HUES6 (cell line): ENCODE measurements at regions not wholly inside any gene's neighbourhood (a gene's known extent, or its start where the extent isn't known, plus 50 kb on each side); places are given as distances from the start of the nearest gene placed in this dataset.

Experiments
- H3K27ac ChIP-seq: 2 replicates; pipeline ENCODE4 v1.7.0; 2013; ENCODE audit warnings: low read depth, mild to moderate bottlenecking, low read length, inconsistent platforms
- H3K27me3 ChIP-seq: 2 replicates; pipeline ENCODE4 v1.6.1; 2013; ENCODE audit warnings: low read length; ENCODE audit not compliant: control insufficient read depth, insufficient read depth
- H3K36me3 ChIP-seq: 2 replicates; pipeline ENCODE4 v1.6.1; 2013; ENCODE audit warnings: low read length; ENCODE audit not compliant: control insufficient read depth, insufficient read depth
- H3K4me1 ChIP-seq: 2 replicates; pipeline ENCODE4 v1.6.1; 2013; ENCODE audit warnings: low read length; ENCODE audit not compliant: control insufficient read depth, insufficient read depth
- H3K4me3 ChIP-seq: 2 replicates; pipeline ENCODE4 v1.5.1; 2013; ENCODE audit warnings: low read depth, low read length
- H3K9ac ChIP-seq: one replicate; pipeline ENCODE4 v1.6.1; 2013; ENCODE audit warnings: mild to moderate bottlenecking, low read length
- H3K9me3 ChIP-seq: 2 replicates; pipeline ENCODE4 v1.6.1; 2013; ENCODE audit warnings: low read depth, low read length; ENCODE audit not compliant: control insufficient read depth, insufficient read depth

GRCh38 chr11:103662880-103663279 is 373.6 kb upstream of the DDI1 start:
- no peak overlapping the region for H3K27ac ChIP-seq
- H3K4me1 ChIP-seq, result no peaks in the 10 kb centered on the region
- H3K36me3 ChIP-seq, result no peaks in the 10 kb centered on the region
- no peak overlapping the region for H3K4me3 ChIP-seq
- H3K9ac ChIP-seq, result no peak overlapping the region
- no peaks in the 10 kb centered on the region for H3K9me3 ChIP-seq
- no peaks in the 10 kb centered on the region for H3K27me3 ChIP-seq

DNA sequence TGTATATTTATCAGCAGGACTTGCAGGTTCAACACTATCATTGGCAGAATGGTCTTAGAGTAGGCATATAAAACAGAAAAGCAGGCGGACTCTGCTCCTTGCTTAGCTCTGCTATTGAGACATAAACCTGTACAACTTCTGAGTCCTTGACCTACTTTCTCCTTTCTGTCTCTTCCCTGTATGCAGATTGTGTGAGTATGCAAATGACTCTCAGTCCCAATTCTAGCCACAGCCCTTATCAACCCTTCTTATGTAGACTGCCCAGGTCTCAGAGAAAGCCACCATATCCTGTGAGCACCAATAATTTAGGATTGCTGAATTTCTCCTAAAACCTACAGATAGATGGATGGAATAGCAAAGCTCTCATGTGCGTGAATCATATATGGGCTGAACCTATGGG is 367.6 kb upstream of the DDI1 start:
- Histone ChIP-seq H3K9me3 (no peaks in the 10 kb centered on the region), H3K4me3 (no peak overlapping the region), H3K36me3 (no peaks in the 10 kb centered on the region), H3K9ac (no peak overlapping the region), H3K4me1 (no peaks in the 10 kb centered on the region), H3K27ac (no peak overlapping the region), H3K27me3 (no peaks in the 10 kb centered on the region)

GRCh38 chr11:103671143-103671651 is 365.2 kb upstream of the DDI1 start:
- no peak overlapping the region for H3K27ac ChIP-seq

DNA sequence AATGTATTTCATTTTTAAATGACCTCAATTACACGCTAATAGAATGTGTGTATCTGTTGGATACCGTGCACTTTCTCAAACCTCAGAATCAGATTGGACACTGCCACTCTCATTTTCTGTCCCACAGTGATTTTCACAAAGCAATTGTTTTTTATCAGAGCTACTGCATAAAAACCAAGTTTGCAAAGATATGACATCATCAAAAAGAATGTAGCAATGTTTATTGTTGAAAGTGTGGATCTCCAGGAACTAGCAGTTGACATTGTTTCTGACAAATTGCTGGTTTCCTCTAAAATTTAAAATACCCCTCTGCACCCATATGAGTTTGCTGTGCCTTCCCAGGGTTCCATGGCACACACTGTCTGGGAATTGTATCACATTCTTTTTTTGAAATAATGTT is 362.7 kb upstream of the DDI1 start:
- Histone ChIP-seq H3K9me3 (no peaks in the 10 kb centered on the region), H3K27me3 (no peaks in the 10 kb centered on the region), H3K4me3 (no peak overlapping the region), H3K27ac (no peak overlapping the region), H3K9ac (no peak overlapping the region), H3K4me1 (no peaks in the 10 kb centered on the region), H3K36me3 (no peaks in the 10 kb centered on the region)

More at GRCh38 chr11:103671143-103671651, 365.2 kb upstream of the DDI1 start:
- Histone ChIP-seq H3K4me1 (no peaks in the 10 kb centered on the region), H3K9ac (no peak overlapping the region), H3K36me3 (no peaks in the 10 kb centered on the region), H3K4me3 (no peak overlapping the region), H3K9me3 (no peaks in the 10 kb centered on the region), H3K27me3 (no peaks in the 10 kb centered on the region)

GRCh38 chr11:103676413-103676812 is 360.0 kb upstream of the DDI1 start:
- 0 out of 2 replicates have a peak, but pooled peaks cover 2% of the 10 kb centered on the region for H3K4me1 ChIP-seq
- no peak overlapping the region for H3K4me3 ChIP-seq
- no peaks in the 10 kb centered on the region for H3K36me3 ChIP-seq
- H3K27ac ChIP-seq, result no peak overlapping the region
- no peak overlapping the region for H3K9ac ChIP-seq
- H3K27me3 ChIP-seq, result no peaks in the 10 kb centered on the region
- no peaks in the 10 kb centered on the region for H3K9me3 ChIP-seq

GRCh38 chr11:103680826-103681225 is 355.6 kb upstream of the DDI1 start:
- Histone ChIP-seq H3K4me3 (no peak overlapping the region), H3K36me3 (no peaks in the 10 kb centered on the region), H3K27ac (no peak overlapping the region), H3K27me3 (no peaks in the 10 kb centered on the region), H3K4me1 (peaks cover 17% of the 10 kb centered on the region), H3K9ac (no peak overlapping the region), H3K9me3 (no peaks in the 10 kb centered on the region)

DNA sequence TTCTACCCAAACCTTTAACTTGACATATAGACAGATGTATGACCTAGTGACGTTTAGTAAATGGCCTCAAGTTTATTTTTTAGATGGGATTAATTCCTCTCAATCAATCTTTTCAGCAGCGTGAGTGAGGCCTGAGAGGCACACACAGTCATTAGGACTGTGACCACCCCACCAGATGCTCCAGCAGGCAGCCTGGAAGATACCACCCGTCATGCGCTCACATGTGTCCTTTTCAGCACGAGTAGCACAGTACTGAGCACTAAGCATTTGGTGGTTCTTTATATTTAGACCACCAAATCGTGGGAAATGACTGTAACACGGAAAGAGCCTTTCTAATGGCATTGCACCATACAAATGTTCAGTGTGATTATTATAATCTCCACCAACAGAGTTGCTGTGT is 354.6 kb upstream of the DDI1 start:
- Histone ChIP-seq H3K36me3 (no peaks in the 10 kb centered on the region), H3K9ac (no peak overlapping the region), H3K4me3 (no peak overlapping the region), H3K9me3 (no peaks in the 10 kb centered on the region), H3K27me3 (no peaks in the 10 kb centered on the region), H3K27ac (no peak overlapping the region), H3K4me1 (peaks cover 17% of the 10 kb centered on the region)

DNA sequence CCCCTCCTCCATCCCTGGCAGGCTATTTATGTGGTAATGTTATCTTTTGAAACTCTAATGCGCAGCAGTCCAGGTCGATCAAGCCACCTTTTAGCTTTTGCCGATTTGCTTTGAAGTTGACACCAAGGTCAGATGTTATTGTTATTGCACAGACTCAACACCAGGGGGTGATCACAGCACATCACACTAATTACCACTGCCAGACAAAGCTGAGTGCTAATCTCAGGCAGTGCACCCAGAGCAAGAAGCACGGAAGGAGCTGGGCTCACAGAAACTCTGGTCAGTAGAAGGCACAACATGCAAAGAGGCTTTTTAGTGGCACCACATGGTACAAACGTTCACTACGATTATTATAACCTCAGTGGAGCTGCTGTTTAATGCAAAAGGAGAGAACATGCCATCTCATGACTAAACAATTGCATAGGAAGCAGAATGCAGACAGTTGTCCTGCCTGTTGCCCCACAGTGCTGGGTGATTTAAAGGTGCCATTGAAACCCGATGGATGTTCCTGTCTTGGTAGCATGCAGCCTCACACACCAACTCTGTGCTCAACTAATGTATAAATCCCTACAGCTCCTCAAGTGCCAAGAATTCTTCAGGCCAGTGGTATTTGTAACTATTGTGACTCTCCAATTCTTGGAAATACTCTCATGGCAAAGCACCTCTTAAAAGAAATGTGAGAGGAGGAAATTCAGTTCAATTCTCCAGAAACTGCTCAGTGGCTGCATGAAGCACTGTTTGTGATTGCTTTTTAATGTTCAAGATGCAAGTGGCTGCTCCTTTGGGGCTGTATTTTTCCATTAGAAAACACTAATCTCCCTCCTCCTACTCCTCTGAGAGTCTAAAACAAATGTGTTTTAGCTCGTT is 353.9 kb upstream of the DDI1 start:
- Histone ChIP-seq H3K27me3 (no peaks in the 10 kb centered on the region), H3K36me3 (no peaks in the 10 kb centered on the region), H3K4me3 (no peak overlapping the region), H3K27ac (no peak overlapping the region), H3K9ac (no peak overlapping the region), H3K9me3 (no peaks in the 10 kb centered on the region), H3K4me1 (peaks cover 17% of the 10 kb centered on the region)

- Histone ChIP-seq H3K9me3 (no peaks in the 10 kb centered on the region), H3K27me3 (no peaks in the 10 kb centered on the region)
Observed at GRCh38 chr11:103683576-103683975, 352.9 kb upstream of the DDI1 start.

GRCh38 chr11:103688924-103689323 is 347.5 kb upstream of the DDI1 start:
- Histone ChIP-seq H3K4me1 (no peaks in the 10 kb centered on the region), H3K36me3 (no peaks in the 10 kb centered on the region), H3K27me3 (no peaks in the 10 kb centered on the region), H3K9me3 (no peaks in the 10 kb centered on the region), H3K27ac (no peak overlapping the region), H3K9ac (no peak overlapping the region), H3K4me3 (no peak overlapping the region)

More at GRCh38 chr11:103683576-103683975, 352.9 kb upstream of the DDI1 start:
- Histone ChIP-seq H3K36me3 (no peaks in the 10 kb centered on the region), H3K4me3 (no peak overlapping the region), H3K27ac (no peak overlapping the region), H3K4me1 (peaks cover 17% of the 10 kb centered on the region), H3K9ac (no peak overlapping the region)

DNA sequence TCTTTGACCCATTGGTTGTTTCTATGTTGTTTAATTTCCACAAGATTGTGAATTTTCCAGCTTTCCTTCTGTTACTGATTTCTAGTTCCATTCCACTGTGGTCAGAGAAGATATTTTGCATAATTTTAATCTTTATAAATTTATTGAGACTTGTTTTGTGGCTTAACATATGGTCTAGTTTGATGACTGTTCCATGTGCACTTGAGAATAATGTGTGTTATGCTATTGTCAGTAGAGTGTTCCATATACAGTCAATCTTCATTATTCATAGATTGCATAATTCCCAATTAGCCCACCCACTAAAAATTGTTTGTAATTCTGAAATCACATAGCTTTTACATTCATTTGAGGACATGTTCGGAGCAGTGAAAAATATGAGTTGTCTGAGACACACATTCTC is 346.1 kb upstream of the DDI1 start:
- Histone ChIP-seq H3K9ac (no peak overlapping the region), H3K4me3 (no peak overlapping the region), H3K9me3 (no peaks in the 10 kb centered on the region), H3K36me3 (no peaks in the 10 kb centered on the region), H3K4me1 (no peaks in the 10 kb centered on the region), H3K27ac (no peak overlapping the region), H3K27me3 (no peaks in the 10 kb centered on the region)
